MG63 (cell line): ENCODE measurements at regions not wholly inside any gene's neighbourhood (a gene's known extent, or its start where the extent isn't known, plus 50 kb on each side); places are given as distances from the start of the nearest gene placed in this dataset.
"Not testable (repeated sequence)": the region's sequence is repeated elsewhere in the genome, so short reads cannot be mapped to it uniquely, and the experiment has no call there.

Experiments used
- DNase-seq: peaks from one replicate; pipeline ENCODE4 v3.0.0-alpha.2; 2020
- H3K27me3 ChIP-seq: fragments of 250-450 bp; sonication (Bioruptor Pico); 2 replicates; pipeline ENCODE4 v1.5.1; 2020; ENCODE audit warnings: mild to moderate bottlenecking, moderate library complexity
- H3K36me3 ChIP-seq: fragments of 250-450 bp; sonication (Bioruptor Pico); 2 replicates; pipeline ENCODE4 v1.5.1; 2020; ENCODE audit warnings: mild to moderate bottlenecking, moderate library complexity
- H3K4me3 ChIP-seq: fragments of 250-450 bp; sonication (Bioruptor Pico); 2 replicates; pipeline ENCODE4 v1.5.1; 2020; ENCODE audit warnings: mild to moderate bottlenecking, moderate library complexity
- H3K9me3 ChIP-seq: fragments of 250-450 bp; sonication (Bioruptor Pico); 2 replicates; pipeline ENCODE4 v1.5.1; 2020; ENCODE audit warnings: mild to moderate bottlenecking, moderate library complexity

DNA sequence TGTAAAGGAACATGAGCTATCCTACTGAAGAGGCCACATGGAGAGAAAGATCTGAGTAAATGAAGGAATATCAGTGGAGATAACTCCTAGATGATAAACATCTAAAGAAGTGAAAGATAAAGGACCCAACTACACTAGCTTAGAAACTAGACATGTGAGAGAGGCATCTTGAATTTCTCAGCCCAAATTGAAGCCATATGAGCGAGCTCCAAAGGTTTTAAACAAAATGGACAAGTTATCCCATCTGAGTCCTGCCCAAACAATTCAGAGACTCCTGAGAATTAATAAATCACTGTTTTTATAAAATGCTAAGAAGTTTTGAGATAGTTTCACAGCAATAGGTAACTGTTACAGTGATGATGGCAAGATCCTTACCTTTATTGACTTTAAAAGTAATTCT, 438.9 kb downstream of the NAV3 start:
- DNase-seq, result no peak
- Histone ChIP-seq H3K36me3 (no peaks in the 10 kb centered on the region), H3K27me3 (no peaks in the 10 kb centered on the region), H3K9me3 (no peaks in the 10 kb centered on the region), H3K4me3 (no peak overlapping the region)

- no peaks in the 10 kb centered on the region for H3K27me3 ChIP-seq
- no peaks in the 10 kb centered on the region for H3K36me3 ChIP-seq
- no peak overlapping the region for H3K4me3 ChIP-seq
- peak; percentile 12 for DNase-seq
- no peaks in the 10 kb centered on the region for H3K9me3 ChIP-seq
Observed at GRCh38 chr12:78271546-78271945, 440.9 kb downstream of the NAV3 start.

DNA sequence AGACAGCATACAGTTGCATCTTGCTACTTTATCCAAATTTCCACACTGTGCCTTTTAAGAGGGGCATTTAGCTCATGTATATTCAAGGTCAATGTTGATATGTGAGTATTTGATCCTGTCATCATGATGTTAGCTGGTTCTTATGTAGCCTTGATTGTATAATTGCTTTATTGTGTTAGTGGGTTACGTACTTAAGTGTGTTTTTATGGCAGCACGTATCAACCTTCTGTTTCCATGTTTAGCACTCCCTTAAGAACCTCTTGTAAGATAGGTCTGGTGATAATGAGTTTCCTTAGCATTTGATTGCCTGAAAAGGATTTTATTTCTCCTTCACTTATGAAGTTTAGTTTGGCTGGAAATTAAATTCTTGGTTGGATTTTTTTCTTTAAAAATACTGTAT, 445.2 kb downstream of the NAV3 start:
- H3K4me3 ChIP-seq, result no peak overlapping the region
- no peak for DNase-seq
- H3K36me3 ChIP-seq, result no peaks in the 10 kb centered on the region
- peaks cover 4% of the 10 kb centered on the region; the same call in 1 of the 2 replicates for H3K9me3 ChIP-seq
- no peaks in the 10 kb centered on the region for H3K27me3 ChIP-seq

DNA sequence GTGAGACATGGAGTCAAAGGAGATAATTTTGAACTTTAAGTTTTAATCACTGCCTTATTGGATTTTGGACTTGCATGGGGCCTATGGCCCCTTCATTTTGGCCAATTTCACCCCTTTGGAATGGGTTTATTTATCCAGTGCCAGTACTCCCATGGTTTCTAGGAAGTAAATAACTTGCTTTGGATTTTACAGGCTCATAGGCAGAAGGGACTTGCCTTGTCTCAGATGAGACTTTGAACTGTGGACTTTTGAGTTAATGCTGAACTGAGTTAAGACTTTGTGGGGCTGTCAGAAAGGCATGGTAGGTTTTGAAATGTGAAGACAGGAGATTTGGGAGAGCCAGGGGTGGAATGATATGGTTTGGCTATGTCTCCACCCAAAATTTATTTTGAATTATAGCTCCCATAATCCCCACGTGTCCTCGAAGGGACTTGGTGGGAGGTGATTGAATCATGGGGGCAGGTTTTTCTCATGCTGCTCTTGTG, 448.1 kb downstream of the NAV3 start:
- peaks cover 4% of the 10 kb centered on the region; the same call in 1 of the 2 replicates for H3K9me3 ChIP-seq
- H3K36me3 ChIP-seq, result no peaks in the 10 kb centered on the region
- no peak for DNase-seq
- no peaks in the 10 kb centered on the region for H3K27me3 ChIP-seq
- no peak overlapping the region for H3K4me3 ChIP-seq

DNA sequence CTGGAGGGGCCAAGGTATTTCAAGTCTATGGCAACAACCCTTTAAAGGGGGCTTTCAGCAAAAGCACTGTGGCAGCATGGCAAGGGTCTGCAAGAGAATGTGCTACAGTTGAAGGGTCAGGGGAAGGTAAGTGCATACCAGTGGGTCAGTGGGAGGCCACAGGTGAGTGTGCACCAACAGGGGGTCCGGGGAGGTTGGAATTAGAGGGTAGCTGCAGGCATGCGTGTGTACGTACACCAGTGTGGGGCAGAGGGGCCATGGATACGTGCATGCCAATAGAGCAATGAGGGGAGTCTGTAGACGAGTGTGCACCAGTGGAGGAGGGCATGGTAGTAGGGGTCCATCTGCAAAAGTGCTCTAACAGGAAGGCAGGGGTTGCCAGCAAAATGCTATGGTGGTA, 448.9 kb downstream of the NAV3 start:
- Histone ChIP-seq H3K36me3 (no peaks in the 10 kb centered on the region), H3K4me3 (no peak overlapping the region), H3K27me3 (no peaks in the 10 kb centered on the region), H3K9me3 (peaks cover 4% of the 10 kb centered on the region; the same call in 1 of the 2 replicates)
- no peak for DNase-seq

DNA sequence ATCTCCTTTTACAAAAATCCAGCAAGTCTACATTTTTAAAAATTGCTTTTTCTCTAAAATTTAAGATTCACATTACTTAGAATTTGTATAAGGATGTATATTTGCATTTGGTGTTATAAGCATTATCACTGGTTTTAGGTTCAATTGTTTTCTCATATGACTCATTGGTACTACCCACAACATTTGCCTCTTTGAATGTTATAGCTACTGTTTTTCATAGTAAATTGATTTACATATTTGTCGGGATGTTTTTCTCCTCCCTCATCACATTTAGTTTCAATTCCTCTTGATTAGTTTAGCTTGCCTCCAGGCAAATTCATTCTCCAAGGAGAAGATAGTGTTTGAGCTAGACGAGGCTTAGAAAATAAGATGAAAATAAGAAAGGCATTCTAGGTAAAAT, 450.4 kb downstream of the NAV3 start:
- H3K4me3 ChIP-seq, H3K27me3 ChIP-seq, H3K36me3 ChIP-seq, DNase-seq, H3K9me3 ChIP-seq: not testable (repeated sequence)

- no peak for DNase-seq
- H3K36me3 ChIP-seq, result no peaks in the 10 kb centered on the region
- H3K9me3 ChIP-seq, result no peaks in the 10 kb centered on the region
- no peaks in the 10 kb centered on the region for H3K27me3 ChIP-seq
- H3K4me3 ChIP-seq, result no peak overlapping the region
Observed at GRCh38 chr12:78284417-78284816, 453.7 kb downstream of the NAV3 start.

GRCh38 chr12:78290606-78291345, 460.1 kb downstream of the NAV3 start:
- Histone ChIP-seq H3K4me3 (no peak overlapping the region), H3K27me3 (no peaks in the 10 kb centered on the region)
- DNase-seq, result peak; percentile 58

GRCh38 chr12:78293059-78293686, 462.5 kb downstream of the NAV3 start:
- Histone ChIP-seq H3K4me3 (no peak overlapping the region), H3K36me3 (no peaks in the 10 kb centered on the region), H3K9me3 (no peaks in the 10 kb centered on the region), H3K27me3 (no peaks in the 10 kb centered on the region)
- DNase-seq, result peak; percentile 65

More at GRCh38 chr12:78290606-78291345, 460.1 kb downstream of the NAV3 start:
- no peaks in the 10 kb centered on the region for H3K9me3 ChIP-seq
- no peaks in the 10 kb centered on the region for H3K36me3 ChIP-seq

- not testable (repeated sequence) for H3K36me3 ChIP-seq, H3K27me3 ChIP-seq, H3K9me3 ChIP-seq, H3K4me3 ChIP-seq
- peak; percentile 5 for DNase-seq
Observed at GRCh38 chr12:78301282-78301681, 470.6 kb downstream of the NAV3 start.

DNA sequence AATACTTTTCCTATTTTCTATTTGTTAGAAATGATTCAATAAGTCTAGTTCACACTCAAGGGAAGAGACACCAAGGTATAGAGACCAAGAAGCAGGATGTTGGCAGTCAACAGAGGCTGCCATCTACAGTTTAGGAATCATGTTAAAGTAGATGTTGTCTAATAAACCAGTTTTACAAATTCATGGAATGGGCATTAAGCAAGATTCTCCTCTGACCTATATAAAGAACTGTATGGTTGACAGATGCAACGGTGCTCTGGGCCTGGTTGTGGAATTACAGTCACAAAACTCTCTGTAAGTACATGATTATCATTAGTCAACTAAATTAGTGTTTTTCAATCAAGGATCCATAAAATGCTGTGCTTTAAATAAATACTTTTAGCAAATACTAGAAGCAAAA, 475.1 kb downstream of the NAV3 start:
- H3K4me3 ChIP-seq, result no peak overlapping the region
- DNase-seq, result no peak

GRCh38 chr12:78306236-78306635, 475.5 kb downstream of the NAV3 start:
- Histone ChIP-seq H3K36me3 (no peaks in the 10 kb centered on the region), H3K27me3 (no peaks in the 10 kb centered on the region), H3K9me3 (no peaks in the 10 kb centered on the region), H3K4me3 (no peak overlapping the region)
- DNase-seq, result no peak

More for the DNA sequence above, 475.1 kb downstream of the NAV3 start:
- no peaks in the 10 kb centered on the region for H3K9me3 ChIP-seq
- no peaks in the 10 kb centered on the region for H3K27me3 ChIP-seq
- no peaks in the 10 kb centered on the region for H3K36me3 ChIP-seq

GRCh38 chr12:78308701-78309100, 478.0 kb downstream of the NAV3 start:
- H3K36me3 ChIP-seq, result no peaks in the 10 kb centered on the region
- no peaks in the 10 kb centered on the region for H3K27me3 ChIP-seq
- H3K9me3 ChIP-seq, result no peaks in the 10 kb centered on the region
- no peak overlapping the region for H3K4me3 ChIP-seq
- no peak for DNase-seq

GRCh38 chr12:78315028-78315427, 484.3 kb downstream of the NAV3 start:
- H3K36me3 ChIP-seq, result no peaks in the 10 kb centered on the region
- no peak overlapping the region for H3K4me3 ChIP-seq
- no peak for DNase-seq
- H3K9me3 ChIP-seq, result no peaks in the 10 kb centered on the region
- no peaks in the 10 kb centered on the region for H3K27me3 ChIP-seq

DNA sequence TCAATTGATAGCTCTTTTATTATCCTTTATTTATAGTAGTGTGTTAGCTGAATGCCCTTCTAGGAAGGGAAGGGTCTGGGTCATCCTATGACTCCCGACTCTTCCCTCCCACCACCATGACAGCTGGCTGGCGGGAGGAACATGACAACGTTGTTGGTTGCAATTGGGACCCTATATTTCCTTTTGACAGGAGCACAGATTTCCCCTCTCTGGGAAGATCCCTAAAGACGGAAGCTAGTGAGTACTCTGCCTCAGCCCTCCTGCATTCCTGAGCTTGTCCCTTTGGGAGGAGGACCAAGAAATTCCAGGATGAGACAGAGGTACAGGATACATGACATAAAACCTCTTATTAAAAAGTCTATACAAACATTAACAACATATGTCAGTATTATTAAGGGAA, 485.4 kb downstream of the NAV3 start:
- Histone ChIP-seq H3K36me3 (no peaks in the 10 kb centered on the region), H3K27me3 (no peaks in the 10 kb centered on the region), H3K9me3 (no peaks in the 10 kb centered on the region), H3K4me3 (no peak overlapping the region)
- no peak for DNase-seq

DNA sequence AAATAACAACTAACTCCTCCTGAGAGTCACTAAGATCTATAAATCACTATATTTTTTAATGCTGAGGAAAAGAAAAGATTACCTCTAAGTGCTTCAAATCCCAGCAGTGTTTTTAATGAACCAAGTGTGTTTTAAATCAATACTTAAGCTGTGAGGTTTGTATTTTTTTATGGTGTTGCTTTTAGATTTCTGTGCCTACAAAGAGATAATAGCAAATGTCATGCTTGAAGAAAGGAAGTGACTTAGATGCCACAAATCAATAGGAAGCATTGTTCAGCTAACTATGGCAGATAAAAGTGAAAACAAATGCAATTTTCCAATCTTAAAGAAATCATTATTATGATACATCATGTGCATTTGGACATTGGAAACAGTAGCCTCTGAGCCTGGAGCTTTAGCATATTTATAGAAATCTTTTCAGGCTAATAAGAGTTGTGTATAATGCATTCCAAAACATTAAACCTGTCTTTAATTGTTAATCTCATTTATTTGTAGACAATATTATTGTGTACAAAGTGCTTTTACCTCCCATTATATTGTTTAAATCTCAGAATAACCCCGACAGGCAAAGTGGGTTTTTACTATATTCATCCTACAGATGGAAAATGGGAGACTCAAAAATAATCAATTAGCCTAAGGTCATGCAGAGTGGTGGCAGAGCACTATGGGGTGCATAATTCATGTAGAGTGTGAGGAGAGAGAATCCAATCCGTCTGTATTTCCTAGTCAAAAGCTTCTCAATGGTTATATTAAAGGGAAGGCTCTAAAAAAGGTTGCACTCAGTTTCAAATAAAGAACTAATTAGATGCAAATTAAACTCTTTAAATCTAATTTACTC, 486.2 kb downstream of the NAV3 start:
- H3K27me3 ChIP-seq, result no peaks in the 10 kb centered on the region
- no peaks in the 10 kb centered on the region for H3K9me3 ChIP-seq
- H3K4me3 ChIP-seq, result no peak overlapping the region
- no peaks in the 10 kb centered on the region for H3K36me3 ChIP-seq
- no peak for DNase-seq

- DNase-seq, result no peak
- no peak overlapping the region for H3K4me3 ChIP-seq
- H3K27me3 ChIP-seq, result no peaks in the 10 kb centered on the region
- H3K36me3 ChIP-seq, result no peaks in the 10 kb centered on the region
- H3K9me3 ChIP-seq, result no peaks in the 10 kb centered on the region
Observed at GRCh38 chr12:78321696-78322095, 491.0 kb downstream of the NAV3 start.
